ENCODE measurements at regions not wholly inside any gene's neighbourhood (a gene's known extent, or its start where the extent isn't known, plus 50 kb on each side); places are given as distances from the start of the nearest gene placed in this dataset.

GRCh38 chr13:105974380-105974779 lies 561.1 kb downstream of the EFNB2 start:
- no peak for TF ChIP-seq GATA2 (IDR thresholded peaks at IDR 0.05; ENCODE audit: low read depth, low read length)
- no peak for TF ChIP-seq GATA3 (IDR thresholded peaks at IDR 0.05; ENCODE audit: low read depth, low read length)

All from SH-SY5Y (cell line).